Astrocyte of the cerebellum (primary cell): ENCODE measurements at regions not wholly inside any gene's neighbourhood (a gene's known extent, or its start where the extent isn't known, plus 50 kb on each side); places are given as distances from the start of the nearest gene placed in this dataset.

Experiments used
- DNase-seq: peaks from one replicate; pipeline ENCODE4 v3.0.0-alpha.2; 2011; ENCODE audit warnings: low read depth
- H3K4me3 ChIP-seq: 2 replicates; pipeline ENCODE4 v1.5.1; 2011; ENCODE audit warnings: mild to moderate bottlenecking, low read depth, low read length, moderate library complexity
- CTCF ChIP-seq: IDR thresholded peaks from 2 replicates; pipeline ENCODE4 v1.5.1; 2012; ENCODE audit warnings: low read length, low read depth, moderate library complexity, mild to moderate bottlenecking; ENCODE audit errors: missing control alignments
- in situ Hi-C: cut with HindIII; loops from 2 replicates; pipeline ENCODE4 v1.10.0; 2017; ENCODE audit warnings: low sequenced_read_pairs

GRCh38 chr2:195212586-195212985 lies 444.4 kb upstream of the SLC39A10 start:
- no peak for TF ChIP-seq CTCF
- in situ Hi-C loops, result no loop called here
- no peak for DNase-seq
- no peak overlapping the region for H3K4me3 ChIP-seq

GRCh38 chr2:195202163-195202845 lies 454.7 kb upstream of the SLC39A10 start:
- no peak for DNase-seq
- TF ChIP-seq CTCF, result no peak
- in situ Hi-C loops, result no loop called here
- H3K4me3 ChIP-seq, result no peak overlapping the region

GRCh38 chr2:195199864-195200263 lies 457.2 kb upstream of the SLC39A10 start:
- in situ Hi-C loops, result no loop called here
- no peak for TF ChIP-seq CTCF
- no peak for DNase-seq
- H3K4me3 ChIP-seq, result no peak overlapping the region

GRCh38 chr2:195181059-195181705 lies 475.8 kb upstream of the SLC39A10 start:
- H3K4me3 ChIP-seq, result no peak overlapping the region
- no peak for TF ChIP-seq CTCF
- no peak for DNase-seq
- in situ Hi-C loops, result no loop called here

- in situ Hi-C loops, result no loop called here
- H3K4me3 ChIP-seq, result no peak overlapping the region
- DNase-seq, result no peak
- no peak for TF ChIP-seq CTCF
These were observed 488.7 kb upstream of the SLC39A10 start for GRCh38 chr2:195168369-195168768.

GRCh38 chr2:195164930-195165329 lies 492.1 kb upstream of the SLC39A10 start:
- no peak overlapping the region for H3K4me3 ChIP-seq
- no peak for DNase-seq
- in situ Hi-C loops, result no loop called here
- no peak for TF ChIP-seq CTCF
